ENCODE measurements at regions not wholly inside any gene's neighbourhood (a gene's known extent, or its start where the extent isn't known, plus 50 kb on each side); places are given as distances from the start of the nearest gene placed in this dataset.

GRCh38 chr21:17428484-17428869, 84.4 kb upstream of the CXADR start:
- H3K9me2 ChIP-seq (ENCODE audit: insufficient read depth) = peaks cover 4% of the 10 kb centered on the region; the same call in 1 of the 2 replicates
- DNase-seq (ENCODE audit: low spot score) (no peak), ATAC-seq (no peak)
- H3K4me3 ChIP-seq = no peak overlapping the region
- no peaks in the 10 kb centered on the region for H3F3A ChIP-seq (replicated peaks; ENCODE audit: low read depth)
- no peak overlapping the region for H2AFZ ChIP-seq
- no peaks in the 10 kb centered on the region for H3K79me2 ChIP-seq (replicated peaks; ENCODE audit: insufficient read depth)
- Mint-ChIP-seq H3K4me3 (no peak overlapping the region), H3K27ac (no peak overlapping the region), H3K36me3 (ENCODE audit: low read depth) (no peaks in the 10 kb centered on the region), H3K4me1 (peaks cover 8% of the 10 kb centered on the region), H3K27me3 (ENCODE audit: insufficient read depth, low read depth, poor library complexity) (peaks cover 4% of the 10 kb centered on the region), H3K9me3 (peaks cover 8% of the 10 kb centered on the region; the same call in 1 of the 3 replicates)
- H3K4me2 ChIP-seq = no peak overlapping the region
- H4K20me1 ChIP-seq (replicated peaks; ENCODE audit: insufficient read depth) = no peaks in the 10 kb centered on the region
- H3K4me1 ChIP-seq (ENCODE audit: insufficient read depth) = 0 out of 2 replicates have a peak, but pooled peaks cover 2% of the 10 kb centered on the region
- TF ChIP-seq NANOG (IDR thresholded peaks at IDR 0.05; ENCODE audit: borderline replicate concordance) = no peak
- TF ChIP-seq STAT1 (IDR thresholded peaks at IDR 0.05; ENCODE audit: unreplicated experiment) = no peak
- TF ChIP-seq EZH2 (IDR thresholded peaks at IDR 0.05; ENCODE audit: low read depth, unreplicated experiment) = no peak
- no peak for TF ChIP-seq REST (IDR thresholded peaks at IDR 0.05; ENCODE audit: unreplicated experiment)
- TF ChIP-seq POLR2AphosphoS5 (IDR thresholded peaks at IDR 0.05; ENCODE audit: low read depth) = no peak
- no peak for TF ChIP-seq EZH2phosphoT487 (IDR thresholded peaks at IDR 0.05; ENCODE audit: unreplicated experiment)
- no peak for TF ChIP-seq CTCF (conservative IDR thresholded peaks at IDR 0.05; ENCODE audit: low read depth in 2 of 2)
- TF ChIP-seq JUNB (IDR thresholded peaks at IDR 0.05; ENCODE audit: unreplicated experiment) = no peak
- TF ChIP-seq ETS1 (IDR thresholded peaks at IDR 0.05) = no peak
- no peak for TF ChIP-seq CREB1 (CRISPR knock-in tag; IDR thresholded peaks at IDR 0.05; ENCODE audit: low read depth)
- TF ChIP-seq ZNF331 (CRISPR knock-in tag; IDR thresholded peaks at IDR 0.05; ENCODE audit: low read depth) = no peak
- no peak for TF ChIP-seq ZNF462 (CRISPR knock-in tag; IDR thresholded peaks at IDR 0.05)
- H3K27ac ChIP-seq (ENCODE audit: low read depth) = no peak overlapping the region
- no peaks in the 10 kb centered on the region for H3K36me3 ChIP-seq (ENCODE audit: insufficient read depth)
- H3K27me3 ChIP-seq (ENCODE audit: insufficient read depth) = no peaks in the 10 kb centered on the region

Data from GM23338 (cell line).